Activated CD8-positive, alpha-beta memory T cell treated with anti-CD3 and anti-CD28 coated beads, Interleukin-2, amount 50 U/mL, for 48 hours (primary cell): ENCODE measurements at regions not wholly inside any gene's neighbourhood (a gene's known extent, or its start where the extent isn't known, plus 50 kb on each side); places are given as distances from the start of the nearest gene placed in this dataset.

ENCODE experiments used
- DNase-seq: peaks from one replicate; pipeline ENCODE4 v3.0.0-alpha.2; 2020

DNA sequence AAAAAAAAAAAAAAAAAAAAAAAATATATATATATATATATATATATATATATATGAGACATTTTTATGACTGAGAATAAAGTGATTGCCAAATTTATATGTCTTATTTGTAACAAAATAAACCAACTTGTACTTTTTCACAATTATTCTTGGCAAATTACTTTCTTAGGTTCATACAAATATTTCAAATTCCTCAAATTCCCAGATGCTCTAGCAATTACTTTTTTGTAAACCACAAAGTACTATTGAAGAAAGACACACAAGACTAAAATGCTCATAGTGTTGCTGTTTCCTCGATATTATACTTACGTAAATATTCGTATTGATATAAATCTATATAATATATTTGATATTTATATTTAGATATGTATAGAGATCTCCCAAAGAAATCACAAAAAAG lies 390.0 kb downstream of the FAT4 start:
- no peak for DNase-seq

DNA sequence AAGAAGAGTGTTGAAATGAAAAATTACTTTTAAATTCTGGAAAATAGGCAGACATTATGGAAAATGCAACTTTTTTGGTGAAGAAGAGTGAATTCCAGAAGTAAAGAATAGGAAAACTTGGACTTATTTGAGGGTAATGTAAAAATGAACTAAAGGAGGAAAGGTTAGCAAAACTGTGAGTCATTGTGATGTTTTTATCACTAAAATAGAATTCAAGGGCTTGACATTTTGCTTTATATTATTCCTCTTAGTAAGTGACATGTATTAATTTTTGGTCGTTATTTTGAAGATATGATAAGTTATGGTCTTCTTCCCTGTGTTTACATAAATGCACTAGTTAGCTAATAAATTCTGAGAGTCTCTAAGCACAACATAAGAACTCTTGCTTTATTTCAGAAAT lies 390.9 kb downstream of the FAT4 start:
- DNase-seq: no peak

- DNase-seq: no peak
Observed at GRCh38 chr4:125707397-125707796, 392.6 kb downstream of the FAT4 start.

DNA sequence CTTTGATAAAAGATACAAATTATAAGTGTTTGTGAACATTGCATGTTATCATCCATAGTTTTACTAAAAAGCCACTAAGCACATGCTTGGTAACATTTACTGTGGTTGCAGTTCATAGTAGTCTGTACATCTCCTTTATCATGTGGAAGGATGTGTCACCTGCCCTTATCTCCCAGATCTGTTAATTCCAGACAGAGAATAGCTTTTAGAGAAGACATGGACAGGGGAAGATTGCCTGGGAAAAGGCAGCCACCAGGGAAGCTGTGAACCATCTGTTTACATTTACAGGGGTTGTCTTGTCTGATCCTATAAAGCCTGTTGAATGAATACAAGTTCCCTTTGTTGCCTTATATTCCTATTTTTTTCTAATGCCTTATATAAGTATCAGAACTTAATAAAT lies 396.0 kb downstream of the FAT4 start:
- no peak for DNase-seq

GRCh38 chr4:125714049-125714448 lies 399.3 kb downstream of the FAT4 start:
- no peak for DNase-seq

DNA sequence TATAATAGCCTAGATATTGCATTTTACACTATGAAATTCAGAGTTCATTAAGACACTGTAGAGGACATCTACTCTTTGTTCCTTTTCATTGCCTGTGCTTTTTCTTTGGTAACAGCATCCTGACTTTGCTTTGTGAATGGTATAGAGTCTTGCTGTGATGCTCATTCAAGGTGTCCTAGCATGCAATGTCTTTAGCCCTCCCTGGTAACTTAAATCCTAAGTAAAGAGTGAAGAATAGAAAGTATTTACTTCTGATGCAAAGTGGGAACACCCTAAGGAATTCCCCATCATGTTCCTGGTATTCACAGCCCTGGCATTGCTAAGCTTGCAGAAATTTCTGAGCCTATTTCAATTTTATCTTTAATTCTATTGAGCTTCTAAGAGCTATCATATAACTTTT lies 400.1 kb downstream of the FAT4 start:
- DNase-seq: no peak

GRCh38 chr4:125719987-125720386 lies 405.2 kb downstream of the FAT4 start:
- DNase-seq: no peak

DNA sequence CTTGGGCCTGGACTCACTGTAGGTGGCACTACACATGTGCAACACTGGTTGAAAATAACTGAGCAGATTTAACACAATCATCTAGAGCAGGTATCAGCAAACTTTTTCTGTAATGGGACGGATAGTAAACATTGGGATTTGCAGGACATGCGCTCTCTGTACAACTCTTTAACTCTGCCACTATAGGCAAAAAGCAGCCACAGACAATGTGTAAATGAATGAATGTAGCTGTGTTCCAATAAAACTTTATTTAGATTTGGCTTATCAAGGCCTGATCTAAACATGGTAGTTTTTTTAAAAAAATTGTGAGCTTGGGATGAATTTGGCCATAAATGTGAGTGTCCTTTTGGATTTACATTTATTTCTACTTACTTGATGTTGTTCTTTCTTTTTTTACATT lies 407.3 kb downstream of the FAT4 start:
- no peak for DNase-seq

DNA sequence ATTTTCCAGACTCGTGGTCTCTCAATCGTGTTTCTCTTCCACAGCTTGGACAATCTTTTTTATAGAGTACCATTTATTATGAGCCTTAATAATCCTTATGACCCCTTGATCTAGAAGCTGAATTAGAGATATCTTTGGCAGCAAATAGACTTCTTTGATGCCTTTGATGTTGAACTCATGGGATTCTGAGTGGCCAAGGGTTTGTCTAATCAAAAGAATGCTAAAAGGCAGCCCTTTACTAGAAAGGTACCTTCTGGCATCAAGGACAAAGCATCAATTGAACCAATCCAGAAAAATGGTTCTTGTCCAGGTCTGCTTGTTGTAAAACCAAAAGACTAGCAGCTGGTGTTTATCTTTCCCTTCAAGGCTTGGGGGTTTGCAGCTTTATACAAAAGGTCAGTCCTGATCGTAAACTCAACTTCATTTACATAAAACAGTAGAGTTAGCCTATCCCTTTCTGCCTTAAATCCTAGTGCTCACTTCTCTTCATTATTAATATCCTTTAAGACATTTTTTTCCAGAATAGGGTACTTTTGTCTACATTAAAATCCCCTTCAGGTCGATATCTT lies 411.3 kb downstream of the FAT4 start:
- no peak for DNase-seq

DNA sequence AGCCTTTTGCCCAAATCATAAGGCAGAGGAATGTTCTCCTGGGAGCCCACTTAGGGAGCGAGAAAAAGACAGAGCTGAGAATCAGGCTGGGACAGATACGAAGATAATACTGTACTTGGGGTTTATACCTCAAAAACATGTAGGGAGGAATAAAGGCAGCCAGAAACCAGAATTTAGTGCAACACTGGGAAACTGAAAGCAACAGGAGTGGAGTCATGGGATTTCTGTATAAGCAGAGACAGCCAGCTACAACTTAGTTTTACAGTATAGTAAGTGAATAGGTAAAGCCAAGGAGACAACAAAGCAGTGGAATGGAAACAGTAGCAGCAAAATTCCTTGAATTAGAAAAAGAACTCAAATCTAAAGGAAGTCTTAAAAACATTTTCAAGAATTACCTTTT lies 413.2 kb downstream of the FAT4 start:
- no peak for DNase-seq

GRCh38 chr4:125728568-125728967 lies 413.8 kb downstream of the FAT4 start:
- no peak for DNase-seq

DNA sequence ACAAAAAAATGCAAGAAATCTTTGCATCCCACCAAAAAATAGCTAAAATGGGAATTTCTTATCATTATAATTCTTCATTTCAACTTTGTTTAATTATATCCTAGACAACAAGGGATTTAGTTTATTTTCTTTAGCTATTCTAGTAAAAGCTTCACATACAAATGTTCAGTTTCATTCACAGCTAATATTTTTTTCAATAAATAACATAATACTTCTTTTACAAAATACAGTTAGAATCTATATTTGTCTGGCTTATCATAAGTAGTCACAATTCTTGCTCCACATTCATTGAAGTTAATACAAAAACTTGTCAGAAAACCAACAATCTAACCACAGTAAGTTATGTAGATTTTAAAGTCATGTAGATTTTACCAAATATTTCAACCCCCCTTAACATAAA lies 414.4 kb downstream of the FAT4 start:
- DNase-seq: no peak

- DNase-seq: no peak
Observed at GRCh38 chr4:125732632-125733031, 417.9 kb downstream of the FAT4 start.

DNA sequence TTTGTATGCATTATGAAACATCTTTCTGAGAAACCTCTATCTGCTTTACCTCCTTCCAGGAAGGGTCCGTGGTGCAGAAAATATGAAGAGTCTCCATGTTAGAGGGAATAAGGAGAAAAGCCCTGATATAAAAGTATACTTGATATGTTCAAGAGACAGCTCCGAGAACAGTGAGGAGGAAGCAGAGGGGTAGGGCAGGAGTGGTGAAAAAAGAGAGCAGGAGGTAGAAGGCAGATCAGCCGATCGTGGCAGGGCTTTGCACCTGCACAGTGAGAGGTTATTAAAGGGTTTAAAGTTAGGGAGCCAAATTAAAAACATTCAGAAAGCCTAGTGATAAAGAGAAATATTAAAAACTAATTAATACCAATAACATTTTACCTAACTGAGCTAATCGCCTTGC lies 419.7 kb downstream of the FAT4 start:
- DNase-seq: no peak

GRCh38 chr4:125735102-125735501 lies 420.3 kb downstream of the FAT4 start:
- no peak for DNase-seq

DNA sequence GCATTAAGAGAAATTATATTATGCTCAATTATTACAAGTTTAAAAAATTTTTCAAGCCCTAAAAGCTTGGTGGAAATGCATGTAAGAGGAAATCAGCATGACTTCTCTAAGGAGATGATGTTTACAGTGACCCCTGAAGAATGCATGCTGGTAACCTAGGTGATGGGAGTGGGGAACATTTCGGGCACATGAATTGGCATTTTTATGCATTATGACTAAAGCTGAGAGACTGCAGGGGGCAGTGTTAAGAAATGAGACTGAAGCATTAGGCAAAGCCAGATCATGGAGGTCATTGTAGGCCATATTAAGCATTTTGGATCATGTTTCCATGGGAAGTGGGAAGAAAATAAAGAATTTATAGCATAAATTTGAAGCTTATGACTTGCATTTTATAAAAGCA lies 421.3 kb downstream of the FAT4 start:
- DNase-seq: no peak

DNA sequence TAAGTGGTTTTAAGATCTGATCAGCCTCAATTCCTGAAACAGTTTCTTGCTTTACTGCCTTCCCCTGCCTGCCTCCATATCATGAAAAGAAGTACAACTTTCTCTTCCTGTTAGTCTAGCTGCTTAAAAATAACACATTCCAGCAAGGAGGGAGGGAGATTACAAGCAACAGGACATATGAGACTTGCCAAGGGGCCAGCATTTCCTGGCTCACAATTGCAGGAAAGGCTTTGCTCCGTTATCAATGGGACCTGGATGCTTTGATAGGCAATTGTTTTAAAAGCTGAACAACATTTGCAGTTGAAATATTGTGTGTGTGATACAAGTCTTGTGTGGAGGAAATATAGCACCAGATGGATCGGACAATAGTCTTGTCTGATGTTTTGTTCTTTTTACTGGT lies 425.0 kb downstream of the FAT4 start:
- no peak for DNase-seq

DNA sequence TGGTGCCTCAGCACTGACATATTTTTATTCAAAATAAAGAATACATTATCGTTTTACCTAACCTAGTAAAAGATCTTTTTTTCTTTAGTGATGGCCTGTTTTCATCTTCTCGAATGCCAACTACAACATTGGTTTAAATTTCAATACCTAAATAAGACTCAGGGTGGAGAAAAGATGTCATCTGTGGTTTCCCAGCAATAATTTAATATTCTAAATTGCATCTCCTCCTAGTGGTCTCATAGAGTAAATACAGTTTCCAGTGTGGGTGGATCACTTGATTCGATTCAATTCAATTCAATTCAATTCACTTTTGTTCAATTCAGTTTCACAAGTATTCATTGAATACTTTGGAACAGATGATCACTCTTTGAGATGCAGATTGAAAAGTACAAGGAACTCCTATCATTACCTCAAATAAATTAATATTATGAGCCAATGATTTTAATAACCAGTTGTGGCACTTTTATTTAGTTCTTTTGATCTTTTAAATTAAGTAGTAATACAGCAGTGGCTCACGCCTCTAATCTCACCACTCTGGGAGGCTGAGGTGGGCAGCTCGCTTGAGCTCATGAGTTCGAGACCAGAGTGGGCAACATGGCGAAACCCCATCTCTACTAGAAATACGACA lies 427.2 kb downstream of the FAT4 start:
- DNase-seq: no peak

DNA sequence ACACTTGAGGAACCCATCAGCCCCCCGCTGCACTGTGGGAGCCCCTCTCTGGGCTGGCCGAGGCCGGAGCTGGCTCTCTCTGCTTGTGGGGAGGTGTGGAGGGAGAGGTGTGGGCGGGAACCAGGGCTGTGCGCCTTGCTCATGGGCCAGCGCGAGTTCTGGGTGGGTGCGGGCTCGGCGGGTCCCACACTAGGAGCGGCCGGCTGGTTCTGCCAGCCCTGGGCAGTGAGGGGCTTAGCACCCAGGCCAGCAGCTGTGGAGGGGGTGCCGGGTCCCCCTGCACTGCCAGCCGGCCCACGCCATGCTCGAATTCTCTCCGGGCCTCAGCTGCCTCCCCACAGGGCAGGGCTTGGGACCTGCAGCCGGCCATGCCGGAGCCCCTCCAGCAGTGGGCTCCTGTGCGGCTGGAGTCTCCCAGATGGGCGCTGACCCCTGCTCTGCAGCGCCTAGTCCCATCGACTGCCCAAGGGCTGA lies 430.2 kb downstream of the FAT4 start:
- DNase-seq: no peak

DNA sequence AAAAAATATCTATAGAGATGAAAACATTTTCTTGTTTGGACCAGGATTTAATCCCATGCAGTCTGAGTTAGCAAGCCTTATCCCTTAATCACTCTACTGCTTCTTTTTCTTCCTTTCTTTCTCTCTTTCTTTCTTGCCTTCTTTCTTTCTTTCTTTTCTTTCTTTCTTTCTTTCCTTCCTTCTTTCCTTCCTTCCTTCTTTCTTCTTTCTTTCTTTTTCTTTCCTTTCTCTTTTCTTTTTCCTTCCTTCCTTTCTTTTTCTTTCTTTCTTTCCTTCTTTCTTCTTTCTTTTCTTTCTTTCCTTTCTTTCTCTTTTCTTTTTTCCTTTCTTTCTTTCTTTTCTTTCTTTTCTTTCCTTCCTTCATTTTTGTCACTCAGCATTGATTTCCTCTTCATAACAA lies 434.6 kb downstream of the FAT4 start:
- no peak for DNase-seq

GRCh38 chr4:125750399-125750798 lies 435.6 kb downstream of the FAT4 start:
- no peak for DNase-seq

DNA sequence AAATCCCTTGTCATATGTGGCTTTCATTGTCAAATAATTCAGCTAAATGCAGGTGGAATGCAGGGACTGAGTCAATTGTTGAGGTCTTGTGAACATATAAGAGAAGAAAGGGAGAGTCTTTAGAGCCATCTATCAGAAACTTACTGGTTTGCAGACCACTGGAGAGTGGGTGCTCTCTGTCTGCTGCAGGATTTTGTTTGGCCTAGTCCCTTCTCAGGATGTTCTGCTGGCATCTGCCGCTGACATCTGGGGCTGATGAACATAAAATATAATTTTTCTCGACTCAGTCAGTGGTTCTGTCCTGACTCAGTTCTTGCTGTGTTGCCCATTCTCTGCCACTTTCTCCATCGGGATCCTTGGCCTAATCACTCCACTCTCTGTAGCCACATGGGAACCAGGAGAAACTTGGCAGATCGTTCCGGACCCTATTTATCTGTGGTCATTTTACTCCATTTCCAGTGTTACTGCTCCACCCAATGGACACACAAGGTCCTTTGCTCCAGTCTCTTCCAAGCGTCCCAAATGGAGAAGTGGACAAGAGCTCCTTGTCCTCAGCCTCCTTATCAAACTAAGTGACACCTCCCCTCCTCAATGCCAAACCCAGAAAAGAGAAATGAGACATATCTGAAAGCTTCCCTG lies 436.2 kb downstream of the FAT4 start:
- no peak for DNase-seq

DNA sequence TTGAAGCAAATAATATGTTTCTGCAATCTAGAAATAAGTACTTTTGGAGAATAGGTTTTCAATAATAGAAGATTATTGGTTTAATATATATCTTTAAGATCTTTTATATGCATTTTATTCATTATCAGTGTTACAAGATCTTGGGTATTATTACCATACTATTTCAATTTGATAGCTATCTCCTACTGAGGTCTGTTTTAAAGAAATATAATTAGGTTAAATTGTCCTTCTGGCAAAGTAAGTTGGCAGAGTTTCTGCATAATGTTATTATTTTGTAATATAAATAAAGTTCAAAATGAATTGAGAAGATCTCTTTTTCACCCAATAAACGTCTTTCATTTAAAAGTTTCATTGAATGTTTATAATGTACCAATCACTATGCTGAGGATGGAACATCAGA lies 443.7 kb downstream of the FAT4 start:
- no peak for DNase-seq

GRCh38 chr4:125760201-125760819 lies 445.6 kb downstream of the FAT4 start:
- no peak for DNase-seq
